Stimulated activated CD4-positive, alpha-beta T cell treated with anti-CD3 and anti-CD28 coated beads, Interleukin-1b, Interleukin-23, amount 100 ng/mL, for 24 hours (primary cell): ENCODE measurements at regions not wholly inside any gene's neighbourhood (a gene's known extent, or its start where the extent isn't known, plus 50 kb on each side); places are given as distances from the start of the nearest gene placed in this dataset.
"Not testable (repeated sequence)": the region's sequence is repeated elsewhere in the genome, so short reads cannot be mapped to it uniquely, and the experiment has no call there.

Experiments used
- DNase-seq, 4 experiments: peaks; one replicate each; pipeline ENCODE4 v3.0.0-alpha.2; 2020; ENCODE audit warnings: low read depth in 4 of 4, low spot score in 1 of 4

GRCh38 chr13:79887278-79887677, 406.3 kb downstream of the NDFIP2 start:
- DNase-seq, result not testable (repeated sequence)

GRCh38 chr13:79886601-79887000, 405.6 kb downstream of the NDFIP2 start:
- no peak for DNase-seq

- DNase-seq, result no peak
These were observed 403.9 kb downstream of the NDFIP2 start for GRCh38 chr13:79884890-79885289.

GRCh38 chr13:79883216-79883615, 402.3 kb downstream of the NDFIP2 start:
- no peak for DNase-seq

GRCh38 chr13:79880818-79881217, 399.9 kb downstream of the NDFIP2 start:
- DNase-seq, result no peak

GRCh38 chr13:79874396-79875360, 393.7 kb downstream of the NDFIP2 start:
- DNase-seq, result no peak

GRCh38 chr13:79871594-79871993, 390.6 kb downstream of the NDFIP2 start:
- DNase-seq, result no peak

GRCh38 chr13:79870766-79871165, 389.8 kb downstream of the NDFIP2 start:
- no peak for DNase-seq

- DNase-seq, result no peak
These were observed 389.2 kb downstream of the NDFIP2 start for GRCh38 chr13:79870123-79870522.

GRCh38 chr13:79869326-79869725, 388.4 kb downstream of the NDFIP2 start:
- no peak for DNase-seq

- no peak for DNase-seq
These were observed 386.3 kb downstream of the NDFIP2 start for GRCh38 chr13:79867254-79867653.

- DNase-seq, result no peak
These were observed 385.5 kb downstream of the NDFIP2 start for GRCh38 chr13:79866436-79866835.

- DNase-seq, result no peak
These were observed 381.6 kb downstream of the NDFIP2 start for GRCh38 chr13:79862515-79862914.

- no peak for DNase-seq
These were observed 380.8 kb downstream of the NDFIP2 start for GRCh38 chr13:79861731-79862130.

GRCh38 chr13:79860791-79861190, 379.8 kb downstream of the NDFIP2 start:
- DNase-seq, result no peak

GRCh38 chr13:79859756-79860155, 378.8 kb downstream of the NDFIP2 start:
- DNase-seq, result no peak

- DNase-seq, result no peak
These were observed 372.3 kb downstream of the NDFIP2 start for GRCh38 chr13:79853251-79853650.

GRCh38 chr13:79851318-79851717, 370.4 kb downstream of the NDFIP2 start:
- no peak for DNase-seq

GRCh38 chr13:79847882-79848592, 367.1 kb downstream of the NDFIP2 start:
- DNase-seq, result no peak

GRCh38 chr13:79846386-79846785, 365.4 kb downstream of the NDFIP2 start:
- DNase-seq, result no peak

GRCh38 chr13:79837741-79838450, 356.9 kb downstream of the NDFIP2 start:
- DNase-seq, result no peak

- DNase-seq, result not testable (repeated sequence)
These were observed 355.2 kb downstream of the NDFIP2 start for GRCh38 chr13:79836121-79836520.
